ENCODE measurements at regions not wholly inside any gene's neighbourhood (a gene's known extent, or its start where the extent isn't known, plus 50 kb on each side); places are given as distances from the start of the nearest gene placed in this dataset.

GRCh38 chr20:50281831-50282591, 91.4 kb downstream of the CEBPB start:
- Histone ChIP-seq H2AFZ (ENCODE audit: low read depth, low read length) (no peak overlapping the region), H3K4me1 (ENCODE audit: insufficient read depth, low read length) (no peaks in the 10 kb centered on the region), H3K36me3 (ENCODE audit: insufficient read depth, low read length) (no peaks in the 10 kb centered on the region), H3K9me3 (ENCODE audit: low read length) (no peaks in the 10 kb centered on the region), H3K27me3 (ENCODE audit: insufficient read depth, low read length) (no peaks in the 10 kb centered on the region), H3K4me3 (ENCODE audit: low read length) (no peak overlapping the region)

- Histone ChIP-seq H2AFZ (ENCODE audit: low read depth, low read length) (no peak overlapping the region), H3K4me1 (ENCODE audit: insufficient read depth, low read length) (no peaks in the 10 kb centered on the region), H3K9me3 (ENCODE audit: low read length) (no peaks in the 10 kb centered on the region), H3K4me3 (ENCODE audit: low read length) (no peak overlapping the region), H3K36me3 (ENCODE audit: insufficient read depth, low read length) (no peaks in the 10 kb centered on the region), H3K27me3 (ENCODE audit: insufficient read depth, low read length) (no peaks in the 10 kb centered on the region)
These were observed 92.1 kb downstream of the CEBPB start for GRCh38 chr20:50282592-50283241.

- no peak overlapping the region for H2AFZ ChIP-seq (ENCODE audit: low read depth, low read length)
- H3K4me3 ChIP-seq (ENCODE audit: low read length), result no peak overlapping the region
- H3K27me3 ChIP-seq (ENCODE audit: insufficient read depth, low read length), result no peaks in the 10 kb centered on the region
- H3K36me3 ChIP-seq (ENCODE audit: insufficient read depth, low read length), result no peaks in the 10 kb centered on the region
- H3K4me1 ChIP-seq (ENCODE audit: insufficient read depth, low read length), result no peaks in the 10 kb centered on the region
- no peaks in the 10 kb centered on the region for H3K9me3 ChIP-seq (ENCODE audit: low read length)
These were observed 92.7 kb downstream of the CEBPB start for GRCh38 chr20:50283370-50283769.

GRCh38 chr20:50283922-50284810, 93.5 kb downstream of the CEBPB start:
- Histone ChIP-seq H2AFZ (ENCODE audit: low read depth, low read length) (no peak overlapping the region), H3K9me3 (ENCODE audit: low read length) (no peaks in the 10 kb centered on the region), H3K4me1 (ENCODE audit: insufficient read depth, low read length) (no peaks in the 10 kb centered on the region), H3K27me3 (ENCODE audit: insufficient read depth, low read length) (no peaks in the 10 kb centered on the region), H3K4me3 (ENCODE audit: low read length) (no peak overlapping the region), H3K36me3 (ENCODE audit: insufficient read depth, low read length) (no peaks in the 10 kb centered on the region)

GRCh38 chr20:50284811-50285375, 94.3 kb downstream of the CEBPB start:
- Histone ChIP-seq H3K4me3 (ENCODE audit: low read length) (no peak overlapping the region), H3K27me3 (ENCODE audit: insufficient read depth, low read length) (no peaks in the 10 kb centered on the region), H3K9me3 (ENCODE audit: low read length) (no peaks in the 10 kb centered on the region), H3K4me1 (ENCODE audit: insufficient read depth, low read length) (no peaks in the 10 kb centered on the region), H2AFZ (ENCODE audit: low read depth, low read length) (no peak overlapping the region), H3K36me3 (ENCODE audit: insufficient read depth, low read length) (no peaks in the 10 kb centered on the region)

- H3K4me1 ChIP-seq (ENCODE audit: insufficient read depth, low read length), result no peaks in the 10 kb centered on the region
- H3K4me3 ChIP-seq (ENCODE audit: low read length), result no peak overlapping the region
- H3K27me3 ChIP-seq (ENCODE audit: insufficient read depth, low read length), result no peaks in the 10 kb centered on the region
- H3K9me3 ChIP-seq (ENCODE audit: low read length), result no peaks in the 10 kb centered on the region
- no peak overlapping the region for H2AFZ ChIP-seq (ENCODE audit: low read depth, low read length)
- H3K36me3 ChIP-seq (ENCODE audit: insufficient read depth, low read length), result no peaks in the 10 kb centered on the region
These were observed 94.9 kb downstream of the CEBPB start for GRCh38 chr20:50285376-50286173.

- no peaks in the 10 kb centered on the region for H3K9me3 ChIP-seq (ENCODE audit: low read length)
- H2AFZ ChIP-seq (ENCODE audit: low read depth, low read length), result no peak overlapping the region
- H3K4me1 ChIP-seq (ENCODE audit: insufficient read depth, low read length), result no peaks in the 10 kb centered on the region
- no peaks in the 10 kb centered on the region for H3K36me3 ChIP-seq (ENCODE audit: insufficient read depth, low read length)
- no peaks in the 10 kb centered on the region for H3K27me3 ChIP-seq (ENCODE audit: insufficient read depth, low read length)
- H3K4me3 ChIP-seq (ENCODE audit: low read length), result no peak overlapping the region
These were observed 95.5 kb downstream of the CEBPB start for GRCh38 chr20:50286174-50286511.

GRCh38 chr20:50286609-50287008, 96.0 kb downstream of the CEBPB start:
- no peaks in the 10 kb centered on the region for H3K36me3 ChIP-seq (ENCODE audit: insufficient read depth, low read length)
- no peak overlapping the region for H3K4me3 ChIP-seq (ENCODE audit: low read length)
- no peaks in the 10 kb centered on the region for H3K27me3 ChIP-seq (ENCODE audit: insufficient read depth, low read length)
- no peaks in the 10 kb centered on the region for H3K4me1 ChIP-seq (ENCODE audit: insufficient read depth, low read length)
- no peak overlapping the region for H2AFZ ChIP-seq (ENCODE audit: low read depth, low read length)
- H3K9me3 ChIP-seq (ENCODE audit: low read length), result no peaks in the 10 kb centered on the region

- Histone ChIP-seq H3K27me3 (ENCODE audit: insufficient read depth, low read length) (no peaks in the 10 kb centered on the region), H3K9me3 (ENCODE audit: low read length) (no peaks in the 10 kb centered on the region), H3K4me3 (ENCODE audit: low read length) (no peak overlapping the region), H2AFZ (ENCODE audit: low read depth, low read length) (no peak overlapping the region), H3K36me3 (ENCODE audit: insufficient read depth, low read length) (no peaks in the 10 kb centered on the region), H3K4me1 (ENCODE audit: insufficient read depth, low read length) (no peaks in the 10 kb centered on the region)
These were observed 96.9 kb downstream of the CEBPB start for GRCh38 chr20:50287512-50287911.

GRCh38 chr20:50288128-50288623, 97.5 kb downstream of the CEBPB start:
- H3K4me3 ChIP-seq (ENCODE audit: low read length), result no peak overlapping the region
- no peaks in the 10 kb centered on the region for H3K9me3 ChIP-seq (ENCODE audit: low read length)
- H3K4me1 ChIP-seq (ENCODE audit: insufficient read depth, low read length), result no peaks in the 10 kb centered on the region
- no peak overlapping the region for H2AFZ ChIP-seq (ENCODE audit: low read depth, low read length)
- no peaks in the 10 kb centered on the region for H3K27me3 ChIP-seq (ENCODE audit: insufficient read depth, low read length)
- H3K36me3 ChIP-seq (ENCODE audit: insufficient read depth, low read length), result no peaks in the 10 kb centered on the region

- no peak overlapping the region for H3K4me3 ChIP-seq (ENCODE audit: low read length)
- H2AFZ ChIP-seq (ENCODE audit: low read depth, low read length), result no peak overlapping the region
- H3K27me3 ChIP-seq (ENCODE audit: insufficient read depth, low read length), result no peaks in the 10 kb centered on the region
- no peaks in the 10 kb centered on the region for H3K36me3 ChIP-seq (ENCODE audit: insufficient read depth, low read length)
- H3K9me3 ChIP-seq (ENCODE audit: low read length), result no peaks in the 10 kb centered on the region
- H3K4me1 ChIP-seq (ENCODE audit: insufficient read depth, low read length), result no peaks in the 10 kb centered on the region
These were observed 99.0 kb downstream of the CEBPB start for GRCh38 chr20:50289581-50289980.

GRCh38 chr20:50290112-50290511, 99.5 kb downstream of the CEBPB start:
- H3K36me3 ChIP-seq (ENCODE audit: insufficient read depth, low read length), result no peaks in the 10 kb centered on the region
- H3K4me3 ChIP-seq (ENCODE audit: low read length), result no peak overlapping the region
- no peak overlapping the region for H2AFZ ChIP-seq (ENCODE audit: low read depth, low read length)
- H3K4me1 ChIP-seq (ENCODE audit: insufficient read depth, low read length), result no peaks in the 10 kb centered on the region
- no peaks in the 10 kb centered on the region for H3K9me3 ChIP-seq (ENCODE audit: low read length)
- no peaks in the 10 kb centered on the region for H3K27me3 ChIP-seq (ENCODE audit: insufficient read depth, low read length)

Data from neuron (in vitro differentiated cells).